SU-DHL-6 (cell line): ENCODE measurements at regions not wholly inside any gene's neighbourhood (a gene's known extent, or its start where the extent isn't known, plus 50 kb on each side); places are given as distances from the start of the nearest gene placed in this dataset.

Experiments used
- CTCF ChIP-seq: fragments of 200-600 bp; sonication (generic); IDR thresholded peaks from one replicate; pipeline ENCODE4 v1.5.1; 2017; ENCODE audit warnings: antibody characterized with exemption, mild to moderate bottlenecking, low read length, moderate library complexity; ENCODE audit not compliant: insufficient read depth, poor library complexity, severe bottlenecking
- EZH2phosphoT487 ChIP-seq: fragments of 200-600 bp; sonication (generic), shearing (Covaris generic); conservative IDR thresholded peaks from 2 replicates; pipeline ENCODE4 v1.6.1; 2018; ENCODE audit warnings: mild to moderate bottlenecking, antibody characterized with exemption, low read length, moderate library complexity, mixed read lengths

- TF ChIP-seq CTCF: no peak
- TF ChIP-seq EZH2phosphoT487: no peak
Measured at GRCh38 chr21:41668686-41669532, 97.9 kb downstream of the RIPK4 start.
